K562 (cell line): ENCODE measurements at regions not wholly inside any gene's neighbourhood (a gene's known extent, or its start where the extent isn't known, plus 50 kb on each side); places are given as distances from the start of the nearest gene placed in this dataset.

Experiments
- ATAC-seq: fragments of 200-7000 bp; cut with Tn5 transposase; 3 replicates; pipeline ENCODE4 v1.9.1; 2020; ENCODE audit warnings: moderate library complexity
- BruUV-seq: library from RNA; stranded (reverse); fragments of 400-500 nt; replicated peaks from 2 replicates; lab custom pipeline; 2021; lab: Mats Ljungman, UMichigan
- CTCF ChIA-PET: fragments of 300-600 bp; formaldehyde crosslinking; extraction: SDS; loops from one replicate; lab custom pipeline; 2021; ENCODE audit warnings: low intra/inter-chr PET ratio; lab: Yijun Ruan, JAX
- POLR2A ChIA-PET: fragments of 300-600, 350-650 bp; sonication (Branson Sonifier 250); formaldehyde crosslinking; extraction: SDS; loops from one replicate; lab custom pipeline; 2021; ENCODE audit warnings: antibody characterized with exemption, inconsistent platforms; lab: Yijun Ruan, JAX
- DNase-seq, 4 experiments: peaks; one replicate each; pipeline versions ENCODE4 v3.0.0 to v3.0.0-alpha.2; 2011 to 2018; ENCODE audit warnings: low spot score in 3 of 4, mixed read lengths in 3 of 4; ENCODE audit errors: extremely low read depth in 1 of 4
- FAIRE-seq: peaks from 2 replicates; lab custom pipeline; 2011; peaks lifted over from hg19 to GRCh38; lab: Jason Lieb, UNC
- H2AFZ ChIP-seq: 2 replicates; pipeline ENCODE4 v1.6.0; 2011; ENCODE audit warnings: low read depth, low read length, control low read depth, inconsistent platforms
- H3K27ac ChIP-seq: fragments of 200-600 bp; 3 replicates; pipeline ENCODE4 v1.8.0; 2011; ENCODE audit warnings: low read depth, mild to moderate bottlenecking, control low read depth, inconsistent platforms, low read length, moderate library complexity, mixed read lengths; ENCODE audit errors: extremely low read depth
- H3K27me3 ChIP-seq, 2 experiments: fragments of 300-600 bp in 1 of 2; 2 replicates in 1 of 2; 3 replicates in 1 of 2; pipeline versions ENCODE4 v1.6.0 to v1.8.0; 2011; ENCODE audit warnings: inconsistent platforms in 2 of 2, low read length in 2 of 2, mild to moderate bottlenecking in 1 of 2, mixed read lengths in 1 of 2, moderate library complexity in 1 of 2; ENCODE audit not compliant: control insufficient read depth in 2 of 2, insufficient read depth in 2 of 2
- H3K36me3 ChIP-seq: fragments of 300-600 bp; 3 replicates; pipeline ENCODE4 v1.8.0; 2011; ENCODE audit warnings: mild to moderate bottlenecking, low read length, inconsistent platforms; ENCODE audit not compliant: control insufficient read depth, insufficient read depth
- H3K4me1 ChIP-seq, 2 experiments: fragments of 200-600 bp in 1 of 2; replicated peaks in 1 of 2; 2 replicates in 1 of 2; 3 replicates in 1 of 2; pipeline versions ENCODE4 v1.5.1 to v1.8.0; 2011; ENCODE audit warnings: inconsistent platforms in 2 of 2, low read length in 2 of 2, mild to moderate bottlenecking in 1 of 2, mixed read lengths in 1 of 2, moderate library complexity in 1 of 2; ENCODE audit not compliant: control insufficient read depth in 2 of 2, insufficient read depth in 2 of 2
- H3K4me2 ChIP-seq: 2 replicates; pipeline ENCODE4 v1.6.1; 2011; ENCODE audit warnings: low read length, control low read depth, inconsistent platforms, mixed read lengths; ENCODE audit not compliant: insufficient read depth
- H3K4me3 ChIP-seq: fragments of 200-600 bp; sonication (generic), shearing (Covaris generic); 2 replicates; pipeline ENCODE4 v1.5.1; 2016; ENCODE audit warnings: control low read depth, inconsistent platforms
- H3K79me2 ChIP-seq: fragments of 200-600 bp; 3 replicates; pipeline ENCODE4 v1.8.0; 2011; ENCODE audit warnings: low read length, inconsistent platforms; ENCODE audit not compliant: control insufficient read depth, insufficient read depth
- H3K9ac ChIP-seq, 2 experiments: 2 replicates each; pipeline versions ENCODE4 v1.6.0 to v1.6.1; 2011; ENCODE audit warnings: low read depth in 2 of 2, low read length in 2 of 2, control low read depth in 1 of 2, inconsistent platforms in 1 of 2, mild to moderate bottlenecking in 1 of 2, mixed read lengths in 1 of 2; ENCODE audit not compliant: insufficient read depth in 1 of 2
- H3K9me1 ChIP-seq: one replicate; pipeline ENCODE4 v1.6.0; 2011; ENCODE audit warnings: inconsistent platforms, mild to moderate bottlenecking, low read length, moderate library complexity; ENCODE audit not compliant: control insufficient read depth, insufficient read depth
- H3K9me3 ChIP-seq: replicated peaks from 2 replicates; pipeline ENCODE4 v1.5.1; 2011; ENCODE audit warnings: low read depth, low read length, inconsistent platforms; ENCODE audit not compliant: control insufficient read depth, insufficient read depth
- H4K20me1 ChIP-seq: replicated peaks from 2 replicates; pipeline ENCODE4 v1.6.1; 2011; ENCODE audit warnings: low read length, inconsistent platforms, mixed read lengths; ENCODE audit not compliant: control insufficient read depth, insufficient read depth
- CHD4 ChIP-seq: fragments of 200-600 bp; sonication (generic); IDR thresholded peaks from 3 replicates; pipeline ENCODE4 v1.6.1; 2012; ENCODE audit warnings: low read depth, mild to moderate bottlenecking, mixed read lengths, low read length, inconsistent platforms; ENCODE audit not compliant: insufficient read depth, insufficient replicate concordance, poor library complexity, severe bottlenecking
- DEAF1 ChIP-seq: fragments of 450-650 bp; formaldehyde crosslinking; IDR thresholded peaks from 2 replicates; pipeline ENCODE4 v1.4.0; 2020; ENCODE audit warnings: mild to moderate bottlenecking, moderate library complexity
- GATA2 ChIP-seq: sonication (generic); formaldehyde crosslinking; IDR thresholded peaks from 2 replicates; pipeline ENCODE4 v1.4.0; 2020; ENCODE audit warnings: mild to moderate bottlenecking, missing genetic modification reagents
- HBP1 ChIP-seq: fragments of 450-650 bp; formaldehyde crosslinking; IDR thresholded peaks from 2 replicates; pipeline ENCODE4 v1.4.0; 2022; ENCODE audit warnings: missing genetic modification characterization
- HDAC2 ChIP-seq: fragments of 450-650 bp; IDR thresholded peaks from 2 replicates; pipeline ENCODE4 v1.6.1; 2016; ENCODE audit warnings: mild to moderate bottlenecking
- LARP7 ChIP-seq: fragments of 450-650 bp; IDR thresholded peaks from 2 replicates; pipeline ENCODE4 v1.6.1; 2016
- MAX ChIP-seq: sonication (generic); formaldehyde crosslinking; IDR thresholded peaks from 2 replicates; pipeline ENCODE4 v1.9.0; 2022; ENCODE audit warnings: mild to moderate bottlenecking, missing genetic modification reagents
- MXI1 ChIP-seq: IDR thresholded peaks from 2 replicates; pipeline ENCODE4 v1.6.1; 2011; ENCODE audit warnings: low read depth, mild to moderate bottlenecking, improper control_type of control experiment, low read length
- NFYB ChIP-seq: IDR thresholded peaks from 2 replicates; pipeline ENCODE4 v1.6.1; 2011; ENCODE audit warnings: mild to moderate bottlenecking, moderate library complexity; ENCODE audit not compliant: insufficient read length; ENCODE audit errors: extremely low read depth
- SNAPC5 ChIP-seq: fragments of 250-450 bp; sonication (Bioruptor Pico); IDR thresholded peaks from 2 replicates; pipeline ENCODE4 v1.8.0; 2021; ENCODE audit warnings: moderate library complexity, mild to moderate bottlenecking, inconsistent platforms
- TRIM28 ChIP-seq: fragments of 450-650 bp; IDR thresholded peaks from 2 replicates; pipeline ENCODE4 v1.6.1; 2017
- YY1 ChIP-seq, 3 experiments: IDR thresholded peaks; 2 replicates each; pipeline ENCODE4 v1.6.1; 2011; ENCODE audit warnings: low read length in 2 of 3, mild to moderate bottlenecking in 2 of 3, moderate library complexity in 2 of 3, borderline replicate concordance in 1 of 3, control low read depth in 1 of 3, low read depth in 1 of 3; ENCODE audit not compliant: insufficient read depth in 3 of 3, insufficient replicate concordance in 2 of 3, control insufficient read depth in 1 of 3, insufficient read length in 1 of 3; ENCODE audit errors: extremely low read depth in 1 of 3
- ZBTB12 ChIP-seq: fragments of 250-450 bp; sonication (Bioruptor Pico); IDR thresholded peaks from 2 replicates; pipeline ENCODE4 v1.4.0; 2020
- ZFP1 ChIP-seq: fragments of 450-650 bp; formaldehyde crosslinking; IDR thresholded peaks from 2 replicates; pipeline ENCODE4 v1.4.0; 2020; ENCODE audit warnings: mild to moderate bottlenecking, mixed read lengths
- in situ Hi-C: fragments of 300-500 bp; cut with MboI; formaldehyde crosslinking; loops from 4 replicates; pipeline ENCODE4 v1.15.0; 2018; ENCODE audit warnings: inconsistent platforms, mixed read lengths
- intact Hi-C: fragments of 100-400 bp; cut with micrococcal nuclease; formaldehyde crosslinking; loops from 2 replicates; pipeline ENCODE4 v1.14.2; 2022

- TF ChIP-seq ZBTB12 (CRISPR knock-in tag) (no peak), LARP7 (no peak), CHD4 (no peak), DEAF1 (no peak), YY1 (IDR thresholded peaks at IDR 0.05; ENCODE audit: borderline replicate concordance in 1 of 3, control insufficient read depth in 1 of 3, extremely low read depth in 1 of 3, insufficient read depth in 3 of 3, insufficient read length in 1 of 3, insufficient replicate concordance in 2 of 3, low read depth in 1 of 3, low read length in 2 of 3) (no peak), MAX (CRISPR knock-in tag) (no peak), GATA2 (CRISPR knock-in tag) (no peak), MXI1 (no peak), HDAC2 (no peak), SNAPC5 (CRISPR knock-in tag) (no peak), HBP1 (CRISPR knock-in tag) (no peak), NFYB (no peak), TRIM28 (no peak), ZFP1 (CRISPR knock-in tag) (no peak)
- CTCF ChIA-PET: no interaction called here
- Histone ChIP-seq H2AFZ (no peak overlapping the region), H3K4me1 (no peaks in the 10 kb centered on the region), H3K4me3 (no peak overlapping the region), H3K4me2 (no peak overlapping the region), H4K20me1 (no peaks in the 10 kb centered on the region), H3K9me1 (no peaks in the 10 kb centered on the region), H3K27ac (no peak overlapping the region), H3K27me3 (no peaks in the 10 kb centered on the region), H3K36me3 (no peaks in the 10 kb centered on the region), H3K9me3 (no peaks in the 10 kb centered on the region), H3K9ac (no peak overlapping the region), H3K79me2 (no peaks in the 10 kb centered on the region)
- FAIRE-seq: no peak
- POLR2A ChIA-PET: no interaction called here
- intact Hi-C loops: no loop called here
- no TSS peak for BruUV-seq
- in situ Hi-C loops: no loop called here
- DNase-seq: no peak
- ATAC-seq: no peak
Measured at GRCh38 chr4:35943606-35944005, 300.7 kb downstream of the ARAP2 start.
